OCI-LY7 (cell line): ENCODE measurements at regions not wholly inside any gene's neighbourhood (a gene's known extent, or its start where the extent isn't known, plus 50 kb on each side); places are given as distances from the start of the nearest gene placed in this dataset.

Source experiments
- BruUV-seq: library from RNA; stranded (reverse); fragments of 400-500 nt; replicated peaks from 2 replicates; lab custom pipeline; 2021; lab: Mats Ljungman, UMichigan
- CTCF ChIA-PET: fragments of 300-600 bp; sonication (Branson Sonifier 250); formaldehyde crosslinking; loops from one replicate; lab custom pipeline; 2022; ENCODE audit warnings: antibody characterized with exemption; ENCODE audit not compliant: unreplicated experiment; lab: Charles Lee
- POLR2A ChIA-PET: fragments of 300-600 bp; sonication (Branson Sonifier 250); formaldehyde crosslinking; loops from one replicate; lab custom pipeline; 2022; ENCODE audit warnings: antibody characterized with exemption; lab: Charles Lee
- DNase-seq: peaks from one replicate; pipeline ENCODE4 v3.0.0-alpha.2; 2015; ENCODE audit warnings: low spot score
- H2AFZ ChIP-seq: fragments of 200-600 bp; sonication (generic), shearing (Covaris generic); 2 replicates; pipeline ENCODE4 v1.6.1; 2014; ENCODE audit warnings: mild to moderate bottlenecking, antibody characterized with exemption, low read length, moderate library complexity
- H3K27ac ChIP-seq: fragments of 200-600 bp; sonication (generic); 2 replicates; pipeline ENCODE4 v1.5.1; 2014; ENCODE audit warnings: mixed run types, low read depth, mild to moderate bottlenecking, moderate library complexity, low read length, inconsistent platforms; ENCODE audit not compliant: poor library complexity, severe bottlenecking
- H3K36me3 ChIP-seq: fragments of 200-600 bp; sonication (generic); 2 replicates; pipeline ENCODE4 v1.6.1; 2014; ENCODE audit warnings: mild to moderate bottlenecking, antibody characterized with exemption, low read length, moderate library complexity, mixed read lengths; ENCODE audit not compliant: insufficient read depth
- H3K4me1 ChIP-seq: fragments of 200-600 bp; sonication (generic); 2 replicates; pipeline ENCODE4 v1.5.1; 2014; ENCODE audit warnings: mild to moderate bottlenecking, low read length; ENCODE audit not compliant: insufficient read depth, poor library complexity, severe bottlenecking
- H3K4me2 ChIP-seq: fragments of 200-600 bp; sonication (generic); 2 replicates; pipeline ENCODE4 v1.6.1; 2014; ENCODE audit warnings: mild to moderate bottlenecking, low read length
- H3K4me3 ChIP-seq: fragments of 200-600 bp; sonication (generic); 2 replicates; pipeline ENCODE4 v1.5.1; 2014; ENCODE audit warnings: mild to moderate bottlenecking, low read depth, low read length; ENCODE audit not compliant: poor library complexity, severe bottlenecking
- H3K79me2 ChIP-seq: fragments of 200-600 bp; sonication (generic); 2 replicates; pipeline ENCODE4 v1.6.1; 2016; ENCODE audit warnings: low read depth, mild to moderate bottlenecking, low read length, moderate library complexity, mixed read lengths; ENCODE audit not compliant: insufficient read depth
- H3K9me2 ChIP-seq: fragments of 200-600 bp; sonication (generic); 2 replicates; pipeline ENCODE4 v1.6.1; 2016; ENCODE audit warnings: mild to moderate bottlenecking, low read length, mixed read lengths; ENCODE audit not compliant: insufficient read depth
- H3K9me3 ChIP-seq: fragments of 200-600 bp; sonication (generic); 2 replicates; pipeline ENCODE4 v1.6.1; 2014; ENCODE audit warnings: mild to moderate bottlenecking, mixed run types, low read length, mixed read lengths
- H4K20me1 ChIP-seq: fragments of 200-600 bp; sonication (generic); 2 replicates; pipeline ENCODE4 v1.6.1; 2014; ENCODE audit warnings: mild to moderate bottlenecking, antibody characterized with exemption, low read length, moderate library complexity, mixed read lengths; ENCODE audit not compliant: insufficient read depth
- EZH2phosphoT487 ChIP-seq: fragments of 200-600 bp; sonication (generic); IDR thresholded peaks from 2 replicates; pipeline ENCODE4 v1.6.1; 2018; ENCODE audit warnings: low read depth, borderline replicate concordance, mild to moderate bottlenecking, mixed run types, antibody characterized with exemption, low read length, moderate library complexity, mixed read lengths
- intact Hi-C: fragments of 100-400 bp; cut with micrococcal nuclease; formaldehyde crosslinking; loops from one replicate; pipeline ENCODE4 v1.10.0; 2022; ENCODE audit not compliant: unreplicated experiment
- TF ChIP-seq, protein P1 (sequence below): fragments of 200-600 bp; sonication (generic); conservative IDR thresholded peaks from 2 replicates; pipeline ENCODE4 v1.5.1; 2014; ENCODE audit warnings: mild to moderate bottlenecking, antibody characterized with exemption, low read length, moderate library complexity, mixed read lengths

DNA sequence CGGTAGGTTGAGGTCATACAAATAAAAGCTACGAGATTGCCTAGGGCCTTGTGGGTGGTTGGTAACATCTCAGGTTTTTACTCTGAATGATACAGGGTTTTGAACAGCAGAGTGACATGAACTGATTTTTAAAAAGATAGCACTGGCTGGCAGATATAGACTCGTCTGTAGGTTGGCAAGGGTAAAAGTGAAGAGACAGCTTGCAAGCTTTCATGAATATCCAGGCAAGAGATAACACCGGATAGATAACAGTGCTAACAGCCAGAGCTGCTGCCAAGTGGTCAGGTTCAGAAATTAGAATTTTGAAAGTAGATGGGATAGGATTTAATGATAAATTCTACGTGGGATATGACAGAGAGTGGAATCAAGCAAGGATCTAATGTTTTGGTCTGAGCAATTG is 299.7 kb upstream of the AADAT start:
- intact Hi-C loops = no loop called here

DNA sequence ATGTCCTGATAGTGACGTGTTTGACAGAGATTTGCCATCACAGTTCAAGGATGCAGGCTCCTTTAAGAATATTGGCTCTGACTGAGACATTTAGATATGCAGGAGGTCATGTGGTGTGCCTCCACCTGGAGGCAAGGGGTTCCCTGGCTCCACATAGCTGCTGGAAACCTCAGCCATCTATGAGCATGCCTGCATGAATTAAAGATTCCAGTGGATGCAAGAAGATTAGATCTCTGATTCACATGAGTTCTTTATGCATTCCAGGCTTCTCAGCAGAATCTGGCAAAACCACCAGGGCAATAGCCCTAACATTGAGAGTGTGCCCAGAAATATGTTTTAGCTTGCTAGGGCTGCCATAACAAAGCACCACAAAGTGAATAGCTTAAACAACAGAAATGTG is 298.5 kb upstream of the AADAT start:
- no peak for DNase-seq
- no peaks in the 10 kb centered on the region for H4K20me1 ChIP-seq
- ChIA-PET CTCF (no interaction called here), POLR2A (no interaction called here)
- H3K27ac ChIP-seq = no peak overlapping the region
- no peaks in the 10 kb centered on the region for H3K79me2 ChIP-seq
- no peak overlapping the region for H3K4me3 ChIP-seq
- no peak overlapping the region for H3K4me2 ChIP-seq
- no peak overlapping the region for H2AFZ ChIP-seq
- H3K36me3 ChIP-seq = no peaks in the 10 kb centered on the region
- no TSS peak for BruUV-seq
- no peaks in the 10 kb centered on the region for H3K9me2 ChIP-seq
- intact Hi-C loops = no loop called here
- H3K4me1 ChIP-seq = no peaks in the 10 kb centered on the region
- no peak for TF ChIP-seq EZH2phosphoT487
- TF ChIP-seq, protein P1, sequence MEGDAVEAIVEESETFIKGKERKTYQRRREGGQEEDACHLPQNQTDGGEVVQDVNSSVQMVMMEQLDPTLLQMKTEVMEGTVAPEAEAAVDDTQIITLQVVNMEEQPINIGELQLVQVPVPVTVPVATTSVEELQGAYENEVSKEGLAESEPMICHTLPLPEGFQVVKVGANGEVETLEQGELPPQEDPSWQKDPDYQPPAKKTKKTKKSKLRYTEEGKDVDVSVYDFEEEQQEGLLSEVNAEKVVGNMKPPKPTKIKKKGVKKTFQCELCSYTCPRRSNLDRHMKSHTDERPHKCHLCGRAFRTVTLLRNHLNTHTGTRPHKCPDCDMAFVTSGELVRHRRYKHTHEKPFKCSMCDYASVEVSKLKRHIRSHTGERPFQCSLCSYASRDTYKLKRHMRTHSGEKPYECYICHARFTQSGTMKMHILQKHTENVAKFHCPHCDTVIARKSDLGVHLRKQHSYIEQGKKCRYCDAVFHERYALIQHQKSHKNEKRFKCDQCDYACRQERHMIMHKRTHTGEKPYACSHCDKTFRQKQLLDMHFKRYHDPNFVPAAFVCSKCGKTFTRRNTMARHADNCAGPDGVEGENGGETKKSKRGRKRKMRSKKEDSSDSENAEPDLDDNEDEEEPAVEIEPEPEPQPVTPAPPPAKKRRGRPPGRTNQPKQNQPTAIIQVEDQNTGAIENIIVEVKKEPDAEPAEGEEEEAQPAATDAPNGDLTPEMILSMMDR = no peak
- H3K9me3 ChIP-seq = no peaks in the 10 kb centered on the region

More for the DNA sequence above, 299.7 kb upstream of the AADAT start:
- DNase-seq = no peak
- Histone ChIP-seq H2AFZ (no peak overlapping the region), H3K4me1 (no peaks in the 10 kb centered on the region), H3K4me2 (no peak overlapping the region), H3K9me2 (no peaks in the 10 kb centered on the region), H3K4me3 (no peak overlapping the region), H3K9me3 (no peaks in the 10 kb centered on the region), H3K27ac (no peak overlapping the region), H3K79me2 (no peaks in the 10 kb centered on the region), H4K20me1 (no peaks in the 10 kb centered on the region), H3K36me3 (no peaks in the 10 kb centered on the region)
- no TSS peak for BruUV-seq
- POLR2A ChIA-PET = no interaction called here
- CTCF ChIA-PET = no interaction called here
- no peak for TF ChIP-seq EZH2phosphoT487
- TF ChIP-seq, protein P1 = no peak

DNA sequence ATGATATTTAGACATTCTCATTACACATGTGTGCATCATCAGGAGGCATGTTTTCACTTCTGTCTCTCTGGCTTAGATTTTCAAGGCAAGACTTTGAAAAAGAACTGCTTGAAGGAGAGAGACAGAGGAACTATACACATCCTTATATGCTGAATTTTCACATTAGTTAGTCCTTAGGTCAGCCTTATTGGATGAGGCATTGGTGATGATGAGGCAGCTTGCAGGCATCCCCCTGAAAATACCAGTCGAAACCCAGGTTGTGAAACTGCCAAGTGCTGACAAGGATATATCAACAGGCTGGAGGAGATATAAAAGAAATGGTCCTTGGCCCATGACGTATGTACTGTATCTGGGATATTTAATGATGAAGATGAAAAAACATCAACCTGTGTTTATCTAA is 297.2 kb upstream of the AADAT start:
- H3K36me3 ChIP-seq = no peaks in the 10 kb centered on the region
- DNase-seq = no peak
- H2AFZ ChIP-seq = no peak overlapping the region
- BruUV-seq = no TSS peak
- no peaks in the 10 kb centered on the region for H3K4me1 ChIP-seq
- H3K4me2 ChIP-seq = no peak overlapping the region
- no peaks in the 10 kb centered on the region for H3K79me2 ChIP-seq
- intact Hi-C loops = no loop called here
- no peaks in the 10 kb centered on the region for H4K20me1 ChIP-seq
- H3K4me3 ChIP-seq = no peak overlapping the region
- no peak overlapping the region for H3K27ac ChIP-seq
- ChIA-PET CTCF (no interaction called here), POLR2A (interaction anchor here (1.0 kb wide), 1 partner anchor 10 kb away, joined by 3 read pairs; no protein-coding TSS in a partner anchor)
- no peaks in the 10 kb centered on the region for H3K9me2 ChIP-seq
- TF ChIP-seq EZH2phosphoT487 = no peak
- TF ChIP-seq, protein P1 = no peak
- no peaks in the 10 kb centered on the region for H3K9me3 ChIP-seq
